Ovary (tissue), 3 donors: ENCODE measurements at regions not wholly inside any gene's neighbourhood (a gene's known extent, or its start where the extent isn't known, plus 50 kb on each side); places are given as distances from the start of the nearest gene placed in this dataset.

Experiments used
- CTCF ChIP-seq, 3 donors: fragments of 450-650 bp in 2 of 3; fragments of 200-600 bp in 1 of 3; IDR thresholded peaks; one replicate each; pipeline versions ENCODE4 v1.5.1 to v1.8.0; 2016 to 2022; ENCODE audit warnings: antibody characterized with exemption in 3 of 3, mild to moderate bottlenecking in 1 of 3
- EP300 ChIP-seq: sonication (generic); formaldehyde crosslinking; IDR thresholded peaks from one replicate; pipeline ENCODE4 v1.6.1; 2017; ENCODE audit warnings: antibody characterized with exemption
- POLR2A ChIP-seq: fragments of 450-650 bp; IDR thresholded peaks from one replicate; pipeline ENCODE4 v1.6.1; 2017; ENCODE audit warnings: antibody characterized with exemption, mild to moderate bottlenecking, moderate library complexity
- donor health status: DM: no; HTN: no; CAD: no.

DNA sequence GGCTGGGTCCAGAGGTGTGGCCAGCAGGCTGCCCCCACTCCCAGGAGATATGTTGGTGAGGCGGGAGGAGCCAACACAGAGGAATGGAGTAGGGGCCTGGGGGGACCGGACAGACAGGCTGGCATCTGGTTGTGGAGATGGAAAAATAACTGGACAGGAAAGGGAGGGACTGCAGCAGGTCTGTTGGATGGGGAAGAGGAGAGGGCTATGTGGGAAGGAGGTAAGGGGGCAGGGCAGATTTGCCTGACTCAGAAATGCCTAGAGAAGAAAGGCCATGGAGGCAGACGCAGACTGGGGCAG lies 160.4 kb downstream of the TRIM29 start:
- TF ChIP-seq EP300 (no peak), CTCF (IDR thresholded peaks at IDR 0.05) (no peak), POLR2A (no peak)
